Ishikawa (cell line): ENCODE measurements at regions not wholly inside any gene's neighbourhood (a gene's known extent, or its start where the extent isn't known, plus 50 kb on each side); places are given as distances from the start of the nearest gene placed in this dataset.

Experiments used
- CEBPB ChIP-seq: IDR thresholded peaks from 2 replicates; pipeline ENCODE4 v1.6.1; 2012
- CREB1 ChIP-seq: IDR thresholded peaks from 2 replicates; pipeline ENCODE4 v1.6.1; 2012; ENCODE audit warnings: low read depth
- EGR1 ChIP-seq: IDR thresholded peaks from 2 replicates; pipeline ENCODE4 v1.6.1; 2012
- EP300 ChIP-seq: IDR thresholded peaks from 2 replicates; pipeline ENCODE4 v1.6.1; 2012; ENCODE audit warnings: borderline replicate concordance
- FOXM1 ChIP-seq: IDR thresholded peaks from 2 replicates; pipeline ENCODE4 v1.6.1; 2012; ENCODE audit warnings: low read depth, borderline replicate concordance
- MAX ChIP-seq: IDR thresholded peaks from 2 replicates; pipeline ENCODE4 v1.6.1; 2012
- NFIC ChIP-seq: IDR thresholded peaks from 2 replicates; pipeline ENCODE4 v1.6.1; 2012
- RAD21 ChIP-seq: IDR thresholded peaks from 2 replicates; pipeline ENCODE4 v1.6.1; 2012; ENCODE audit warnings: low read depth
- REST ChIP-seq: IDR thresholded peaks from 2 replicates; pipeline ENCODE4 v1.6.1; 2012; ENCODE audit warnings: low read depth, mild to moderate bottlenecking
- TAF1 ChIP-seq: IDR thresholded peaks from 2 replicates; pipeline ENCODE4 v1.6.1; 2012; ENCODE audit warnings: low read depth, mild to moderate bottlenecking
- TCF12 ChIP-seq: IDR thresholded peaks from 2 replicates; pipeline ENCODE4 v1.6.1; 2012; ENCODE audit warnings: low read depth
- TEAD4 ChIP-seq: IDR thresholded peaks from 2 replicates; pipeline ENCODE4 v1.6.1; 2012
- USF1 ChIP-seq: IDR thresholded peaks from 2 replicates; pipeline ENCODE4 v1.6.1; 2012
- YY1 ChIP-seq: IDR thresholded peaks from 2 replicates; pipeline ENCODE4 v1.6.1; 2012; ENCODE audit warnings: low read depth
- ZBTB7A ChIP-seq: IDR thresholded peaks from 2 replicates; pipeline ENCODE4 v1.6.1; 2012; ENCODE audit warnings: low read depth

- no peak for TF ChIP-seq EP300
- TF ChIP-seq TCF12: no peak
- no peak for TF ChIP-seq TAF1
- no peak for TF ChIP-seq MAX
Measured at GRCh38 chr4:92099861-92100260, 203.9 kb upstream of the GRID2 start.

GRCh38 chr4:92100975-92101374 lies 202.8 kb upstream of the GRID2 start:
- TF ChIP-seq MAX: no peak
- no peak for TF ChIP-seq ZBTB7A

- TF ChIP-seq TEAD4: no peak
- TF ChIP-seq TCF12: no peak
- no peak for TF ChIP-seq TAF1
Measured at GRCh38 chr4:92101737-92102172, 202.0 kb upstream of the GRID2 start.

GRCh38 chr4:92104506-92104905 lies 199.3 kb upstream of the GRID2 start:
- TF ChIP-seq REST (no peak), NFIC (0 out of 2 replicates have a peak, but pooled peaks have one; percentile 15)

- TF ChIP-seq TAF1 (no peak), YY1 (no peak), RAD21 (no peak), CEBPB (no peak), CREB1 (no peak), EP300 (no peak), MAX (no peak), TCF12 (no peak), FOXM1 (no peak), EGR1 (no peak), NFIC (no peak), TEAD4 (no peak), USF1 (no peak), REST (no peak), ZBTB7A (no peak)
Measured at GRCh38 chr4:92106816-92107215, 196.9 kb upstream of the GRID2 start.

- TF ChIP-seq TCF12: no peak
- no peak for TF ChIP-seq FOXM1
- no peak for TF ChIP-seq YY1
- TF ChIP-seq EP300: no peak
- TF ChIP-seq ZBTB7A: no peak
- TF ChIP-seq REST: no peak
- no peak for TF ChIP-seq USF1
- no peak for TF ChIP-seq TEAD4
- TF ChIP-seq TAF1: no peak
- no peak for TF ChIP-seq CREB1
- no peak for TF ChIP-seq RAD21
- TF ChIP-seq EGR1: no peak
- no peak for TF ChIP-seq CEBPB
- no peak for TF ChIP-seq MAX
- TF ChIP-seq NFIC: no peak
Measured at GRCh38 chr4:92111493-92111892, 192.3 kb upstream of the GRID2 start.
